GM18502 (cell line): ENCODE measurements at regions not wholly inside any gene's neighbourhood (a gene's known extent, or its start where the extent isn't known, plus 50 kb on each side); places are given as distances from the start of the nearest gene placed in this dataset.
"Not testable (repeated sequence)": the region's sequence is repeated elsewhere in the genome, so short reads cannot be mapped to it uniquely, and the experiment has no call there.

Experiments
- ATAC-seq: cut with Tn5 transposase; IDR thresholded peaks from one replicate; pipeline ENCODE4 v1.9.1; 2021; ENCODE audit warnings: mild to moderate bottlenecking; ENCODE audit not compliant: unreplicated experiment, poor library complexity

- ATAC-seq, result no peak
These were observed 165.1 kb upstream of the POF1B start for GRCh38 chrX:85544609-85545008.

DNA sequence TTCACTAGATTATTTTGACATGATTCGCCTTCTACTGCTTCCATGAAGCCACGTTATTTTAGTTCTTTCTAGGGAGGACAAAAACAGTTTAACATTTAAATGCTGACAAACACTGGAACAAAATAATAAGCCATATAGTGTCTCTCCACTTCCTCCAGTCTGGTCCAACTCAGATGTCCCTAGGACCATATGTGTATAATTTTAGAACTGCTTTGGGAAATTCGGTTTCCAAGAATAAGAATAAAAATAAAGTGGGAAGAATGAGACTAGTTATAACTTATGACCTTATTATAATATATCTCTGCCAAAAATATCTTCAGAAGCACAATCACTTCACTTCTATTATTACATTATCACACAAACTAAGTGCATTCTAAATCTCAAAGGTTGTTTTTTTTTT, 164.4 kb upstream of the POF1B start:
- no peak for ATAC-seq

- ATAC-seq, result not testable (repeated sequence)
These were observed 149.7 kb upstream of the POF1B start for GRCh38 chrX:85529141-85529540.

- no peak for ATAC-seq
These were observed 138.7 kb upstream of the POF1B start for GRCh38 chrX:85517994-85518718.

- ATAC-seq, result no peak
These were observed 136.7 kb upstream of the POF1B start for GRCh38 chrX:85516131-85516530.

DNA sequence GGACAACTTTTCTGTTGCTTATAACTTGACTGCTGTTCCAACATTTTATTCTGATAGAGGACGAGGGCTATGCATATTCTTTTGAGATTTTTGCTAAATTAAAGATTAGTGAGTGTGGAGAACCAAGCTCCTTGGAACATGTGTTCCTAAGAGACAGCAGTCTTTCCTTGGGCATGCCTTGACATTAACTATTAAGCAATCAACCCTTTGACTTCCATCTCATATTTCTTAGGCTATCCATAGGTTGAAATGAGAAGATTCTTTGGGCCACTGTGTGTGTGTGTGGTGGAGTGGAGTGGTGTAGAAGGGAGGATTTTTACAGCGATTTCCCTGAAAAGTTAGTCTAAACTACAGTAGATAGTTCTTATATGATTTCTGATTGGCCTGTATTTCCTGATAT, 127.4 kb upstream of the POF1B start:
- no peak for ATAC-seq

DNA sequence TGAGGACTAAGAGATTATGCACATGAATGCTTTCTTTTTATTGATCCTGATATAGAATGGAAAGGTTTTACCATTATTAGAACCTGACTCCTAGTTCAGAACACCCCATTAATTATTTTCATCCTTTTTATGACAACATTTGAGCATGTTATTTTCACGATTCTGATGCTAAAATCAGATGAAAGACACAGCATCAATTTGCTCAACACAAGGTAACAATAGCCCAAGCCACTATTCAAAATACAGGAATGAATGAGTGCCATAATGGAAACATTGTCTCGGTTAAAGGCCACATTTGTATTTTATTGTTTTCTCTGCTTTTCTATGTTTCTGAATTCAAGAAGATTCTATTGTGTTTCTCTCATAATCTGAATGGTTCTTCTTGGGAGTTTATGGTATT, 126.3 kb upstream of the POF1B start:
- ATAC-seq, result no peak

DNA sequence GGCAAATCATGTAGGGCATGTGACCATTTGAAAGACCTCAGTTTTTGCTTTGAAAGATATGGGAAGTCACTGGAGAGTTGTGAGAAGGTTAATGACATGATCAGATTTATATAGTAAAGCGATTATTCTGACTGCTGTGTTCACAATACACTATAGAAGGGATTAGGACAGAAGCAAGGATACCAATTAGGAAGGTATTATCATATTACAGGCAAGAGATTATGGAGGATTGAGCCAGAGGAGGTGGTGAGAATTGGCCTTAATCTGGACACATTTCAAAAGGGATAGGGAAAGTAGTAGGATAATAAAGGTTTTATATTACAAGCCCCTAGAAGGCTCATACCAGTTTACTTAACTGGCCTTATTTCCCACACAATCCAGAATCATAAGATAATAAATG, 124.9 kb upstream of the POF1B start:
- no peak for ATAC-seq

GRCh38 chrX:85503258-85504158, 124.0 kb upstream of the POF1B start:
- no peak for ATAC-seq

DNA sequence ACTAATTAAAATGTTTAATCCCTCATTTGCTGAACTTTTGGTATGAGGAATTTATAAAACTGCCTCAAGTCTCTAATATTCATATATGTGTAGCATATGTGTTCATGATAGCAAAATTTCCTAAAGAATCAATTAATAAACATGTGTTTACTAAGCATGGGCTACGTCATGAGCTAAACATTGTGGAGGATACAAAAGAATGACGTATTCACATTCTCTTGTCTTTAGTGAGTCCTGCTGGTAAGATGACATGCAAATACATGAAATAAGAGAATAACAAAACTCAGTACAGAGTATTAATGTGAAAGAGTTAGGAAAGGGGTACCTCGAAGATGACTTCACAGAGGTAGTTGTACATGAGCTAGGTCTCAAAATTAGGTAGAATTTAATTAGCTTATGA, 121.9 kb upstream of the POF1B start:
- ATAC-seq, result no peak

- ATAC-seq, result no peak
These were observed 119.9 kb upstream of the POF1B start for GRCh38 chrX:85499400-85499799.

- ATAC-seq, result no peak
These were observed 114.4 kb upstream of the POF1B start for GRCh38 chrX:85493821-85494220.

DNA sequence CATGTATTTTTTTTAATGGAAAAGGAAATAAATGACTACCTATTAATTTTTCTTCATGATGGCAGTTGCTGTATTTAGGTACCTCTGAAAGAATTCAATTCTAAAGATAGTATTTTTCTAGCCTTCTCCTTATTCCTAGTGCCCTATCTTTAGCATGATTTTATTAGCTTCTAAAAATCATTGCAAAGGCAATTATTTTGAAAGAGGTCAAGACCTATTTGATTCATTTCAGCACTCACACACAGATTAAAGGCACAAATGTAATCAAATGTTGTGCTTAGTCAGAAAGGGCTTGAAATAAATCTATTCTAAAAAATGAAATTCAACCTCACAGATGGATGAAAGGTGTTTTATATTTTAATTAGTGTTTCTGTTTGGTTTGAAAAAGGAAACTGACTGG, 74.8 kb upstream of the POF1B start:
- ATAC-seq, result no peak

DNA sequence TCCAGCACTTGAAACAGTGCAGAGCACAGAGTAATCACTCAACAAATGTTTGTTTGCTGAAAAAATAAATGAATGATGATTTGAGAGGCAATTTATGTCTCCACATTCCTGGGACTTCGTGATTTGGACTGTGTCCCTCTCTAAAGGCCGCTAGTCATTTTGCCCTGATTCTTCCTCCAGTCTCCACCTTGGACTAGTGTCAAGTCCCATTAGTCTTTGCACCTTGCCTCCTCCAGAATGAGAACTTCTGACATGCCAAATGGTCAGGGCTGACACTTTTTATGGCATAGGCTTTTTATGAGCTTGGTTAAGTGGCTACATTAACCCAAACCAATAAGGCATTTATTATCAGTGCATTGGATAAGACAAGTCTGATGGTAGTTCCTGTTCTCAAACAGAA, 65.1 kb upstream of the POF1B start:
- no peak for ATAC-seq
